ENCODE measurements at regions not wholly inside any gene's neighbourhood (a gene's known extent, or its start where the extent isn't known, plus 50 kb on each side); places are given as distances from the start of the nearest gene placed in this dataset.

DNA sequence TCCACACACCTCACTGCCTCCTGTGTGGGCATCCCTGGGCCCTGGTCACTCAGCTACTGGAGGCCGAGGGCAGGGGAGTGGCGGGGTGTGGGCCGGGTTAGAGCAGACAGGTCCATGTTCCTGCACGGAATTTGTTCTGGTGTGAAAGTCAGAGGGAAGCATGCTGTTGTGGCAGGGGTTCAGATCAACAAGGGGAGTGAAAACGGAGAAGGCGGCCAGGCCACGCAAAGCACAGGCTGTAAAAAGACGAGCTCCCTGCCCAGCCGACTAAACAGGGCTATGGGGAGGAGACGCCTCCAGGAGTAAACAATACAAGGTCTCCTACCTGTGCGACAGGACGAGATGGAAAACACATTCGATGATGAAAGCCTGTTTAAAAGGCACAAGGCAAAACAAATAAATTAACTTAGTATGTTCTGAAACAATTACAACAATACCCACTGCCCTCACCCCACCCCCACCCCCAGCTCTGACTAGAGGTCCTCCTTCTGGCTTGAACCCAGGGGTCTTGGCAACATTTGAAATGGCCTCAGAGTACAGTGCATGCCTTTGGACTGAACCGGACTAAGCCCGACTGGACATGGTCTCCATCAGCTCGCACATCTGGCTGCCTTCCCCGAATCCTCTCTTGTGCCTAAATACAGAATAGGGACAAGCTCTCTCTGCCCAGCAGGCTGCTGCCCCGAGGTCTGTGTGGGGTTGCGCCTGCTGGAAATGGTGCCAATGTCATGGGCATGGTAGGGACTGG lies 274.9 kb upstream of the DIO3 start:
- Histone ChIP-seq H3K9me2 (replicated peaks; ENCODE audit: insufficient read depth, low read length) (no peaks in the 10 kb centered on the region), H3K4me2 (ENCODE audit: low read depth, low read length, poor library complexity, severe bottlenecking) (no peak overlapping the region), H3K9ac (ENCODE audit: low read length) (no peak overlapping the region), H2AFZ (ENCODE audit: low read depth, low read length, severe bottlenecking) (no peak overlapping the region), H3K9me3 (ENCODE audit: insufficient read depth, low read length) (no peaks in the 10 kb centered on the region), H3K79me2 (ENCODE audit: insufficient read depth, low read length) (no peaks in the 10 kb centered on the region), H3F3A (ENCODE audit: insufficient read depth) (no peaks in the 10 kb centered on the region), H3K4me3 (ENCODE audit: insufficient read depth, low read length, poor library complexity, severe bottlenecking) (no peak overlapping the region), H3K36me3 (ENCODE audit: low read length) (no peaks in the 10 kb centered on the region), H4K20me1 (ENCODE audit: low read depth, low read length) (no peaks in the 10 kb centered on the region), H3K27ac (ENCODE audit: low read depth, low read length) (no peak overlapping the region), H3K27me3 (ENCODE audit: low read length) (no peaks in the 10 kb centered on the region; the same call in 1 of the 2 replicates)
- TF ChIP-seq, protein P1, sequence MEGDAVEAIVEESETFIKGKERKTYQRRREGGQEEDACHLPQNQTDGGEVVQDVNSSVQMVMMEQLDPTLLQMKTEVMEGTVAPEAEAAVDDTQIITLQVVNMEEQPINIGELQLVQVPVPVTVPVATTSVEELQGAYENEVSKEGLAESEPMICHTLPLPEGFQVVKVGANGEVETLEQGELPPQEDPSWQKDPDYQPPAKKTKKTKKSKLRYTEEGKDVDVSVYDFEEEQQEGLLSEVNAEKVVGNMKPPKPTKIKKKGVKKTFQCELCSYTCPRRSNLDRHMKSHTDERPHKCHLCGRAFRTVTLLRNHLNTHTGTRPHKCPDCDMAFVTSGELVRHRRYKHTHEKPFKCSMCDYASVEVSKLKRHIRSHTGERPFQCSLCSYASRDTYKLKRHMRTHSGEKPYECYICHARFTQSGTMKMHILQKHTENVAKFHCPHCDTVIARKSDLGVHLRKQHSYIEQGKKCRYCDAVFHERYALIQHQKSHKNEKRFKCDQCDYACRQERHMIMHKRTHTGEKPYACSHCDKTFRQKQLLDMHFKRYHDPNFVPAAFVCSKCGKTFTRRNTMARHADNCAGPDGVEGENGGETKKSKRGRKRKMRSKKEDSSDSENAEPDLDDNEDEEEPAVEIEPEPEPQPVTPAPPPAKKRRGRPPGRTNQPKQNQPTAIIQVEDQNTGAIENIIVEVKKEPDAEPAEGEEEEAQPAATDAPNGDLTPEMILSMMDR (IDR thresholded peaks at IDR 0.05; ENCODE audit: insufficient read depth, low read length, poor library complexity, severe bottlenecking) = no peak
- TF ChIP-seq EZH2phosphoT487 (conservative IDR thresholded peaks at IDR 0.05; ENCODE audit: low read length) = no peak

DNA sequence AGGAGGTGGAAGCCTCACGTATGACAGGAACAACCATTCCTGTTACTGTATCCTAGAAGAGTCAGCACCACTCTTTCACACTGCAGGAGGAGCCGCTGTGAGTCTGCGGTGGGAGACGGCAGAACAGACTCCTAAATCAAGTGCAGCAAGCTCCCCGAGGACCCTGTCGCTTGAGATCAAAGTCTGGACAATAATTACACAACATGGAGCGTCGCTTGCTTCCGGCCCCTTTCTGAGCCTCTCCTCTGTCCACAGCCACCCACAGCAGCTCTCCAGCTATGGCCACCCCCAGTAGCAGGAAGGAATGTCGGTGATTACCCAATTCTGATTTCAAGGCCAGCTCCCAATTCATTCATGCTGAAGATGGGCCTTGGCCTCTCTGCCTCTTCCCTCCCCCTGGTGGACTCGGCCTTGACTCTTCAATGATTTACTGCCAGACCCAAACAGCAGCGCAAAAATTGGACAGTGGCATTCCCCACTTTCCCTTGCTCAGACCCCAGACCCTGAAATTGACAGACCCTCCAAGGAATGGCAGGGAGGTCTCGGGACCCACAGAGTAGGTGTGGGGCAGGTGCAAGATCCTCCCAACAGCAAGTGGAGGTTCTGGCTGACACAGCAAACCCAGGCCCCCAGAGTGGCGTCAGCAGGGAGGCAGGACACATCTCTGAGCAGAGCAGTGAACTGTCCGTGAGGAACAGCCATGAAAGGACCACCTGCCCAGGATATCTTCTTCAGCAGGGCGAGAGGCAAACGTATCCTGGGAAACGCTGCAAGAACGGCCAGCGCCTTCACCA lies 272.7 kb upstream of the DIO3 start:
- H3K4me2 ChIP-seq (ENCODE audit: low read depth, low read length, poor library complexity, severe bottlenecking) = no peak overlapping the region
- no peaks in the 10 kb centered on the region for H4K20me1 ChIP-seq (ENCODE audit: low read depth, low read length)
- TF ChIP-seq, protein P1 (IDR thresholded peaks at IDR 0.05; ENCODE audit: insufficient read depth, low read length, poor library complexity, severe bottlenecking) = no peak
- TF ChIP-seq EZH2phosphoT487 (conservative IDR thresholded peaks at IDR 0.05; ENCODE audit: low read length) = no peak
- no peaks in the 10 kb centered on the region for H3K27me3 ChIP-seq (ENCODE audit: low read length)
- no peaks in the 10 kb centered on the region for H3K79me2 ChIP-seq (ENCODE audit: insufficient read depth, low read length)
- no peaks in the 10 kb centered on the region for H3K9me3 ChIP-seq (ENCODE audit: insufficient read depth, low read length)
- no peak overlapping the region for H2AFZ ChIP-seq (ENCODE audit: low read depth, low read length, severe bottlenecking)
- H3K9ac ChIP-seq (ENCODE audit: low read length) = no peak overlapping the region
- no peaks in the 10 kb centered on the region for H3F3A ChIP-seq (ENCODE audit: insufficient read depth)
- H3K9me2 ChIP-seq (replicated peaks; ENCODE audit: insufficient read depth, low read length) = no peaks in the 10 kb centered on the region
- no peak overlapping the region for H3K4me3 ChIP-seq (ENCODE audit: insufficient read depth, low read length, poor library complexity, severe bottlenecking)
- H3K36me3 ChIP-seq (ENCODE audit: low read length) = no peaks in the 10 kb centered on the region
- H3K27ac ChIP-seq (ENCODE audit: low read depth, low read length) = no peak overlapping the region

DNA sequence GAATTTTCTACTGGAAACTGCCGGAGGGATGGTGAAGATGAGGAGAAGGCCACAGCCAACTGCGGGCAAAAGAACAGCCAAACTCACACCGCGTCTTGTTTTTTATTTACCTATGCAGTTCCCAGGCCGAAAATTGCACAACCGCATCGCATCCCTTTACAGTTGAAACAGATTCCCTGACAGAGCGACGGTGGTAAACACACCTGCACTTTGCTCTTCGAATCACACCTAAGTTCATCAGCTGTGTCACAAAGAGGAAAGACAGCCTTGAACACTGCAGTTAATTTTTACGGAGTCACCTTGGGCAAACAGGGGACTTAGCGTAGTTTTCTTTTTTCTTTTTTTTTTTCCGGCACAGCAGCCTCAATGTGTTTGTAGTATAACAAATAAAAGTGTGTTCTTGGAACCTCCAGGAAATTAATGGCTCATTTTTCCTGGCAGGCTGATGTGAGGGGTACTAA lies 272.0 kb upstream of the DIO3 start:
- no peak overlapping the region for H3K27ac ChIP-seq (ENCODE audit: low read depth, low read length)
- H3K4me3 ChIP-seq (ENCODE audit: insufficient read depth, low read length, poor library complexity, severe bottlenecking) = no peak overlapping the region
- no peak overlapping the region for H3K9ac ChIP-seq (ENCODE audit: low read length)
- H3K36me3 ChIP-seq (ENCODE audit: low read length) = no peaks in the 10 kb centered on the region
- H3F3A ChIP-seq (ENCODE audit: insufficient read depth) = no peaks in the 10 kb centered on the region
- H3K4me2 ChIP-seq (ENCODE audit: low read depth, low read length, poor library complexity, severe bottlenecking) = no peak overlapping the region
- no peaks in the 10 kb centered on the region for H4K20me1 ChIP-seq (ENCODE audit: low read depth, low read length)
- TF ChIP-seq EZH2phosphoT487 (conservative IDR thresholded peaks at IDR 0.05; ENCODE audit: low read length) = no peak
- TF ChIP-seq, protein P1 (IDR thresholded peaks at IDR 0.05; ENCODE audit: insufficient read depth, low read length, poor library complexity, severe bottlenecking) = no peak
- H3K9me3 ChIP-seq (ENCODE audit: insufficient read depth, low read length) = no peaks in the 10 kb centered on the region
- H3K79me2 ChIP-seq (ENCODE audit: insufficient read depth, low read length) = no peaks in the 10 kb centered on the region
- no peak overlapping the region for H2AFZ ChIP-seq (ENCODE audit: low read depth, low read length, severe bottlenecking)
- H3K9me2 ChIP-seq (replicated peaks; ENCODE audit: insufficient read depth, low read length) = no peaks in the 10 kb centered on the region
- no peaks in the 10 kb centered on the region for H3K27me3 ChIP-seq (ENCODE audit: low read length)
